ENCODE measurements at regions not wholly inside any gene's neighbourhood (a gene's known extent, or its start where the extent isn't known, plus 50 kb on each side); places are given as distances from the start of the nearest gene placed in this dataset.

GRCh38 chr15:91668370-91668769 lies 185.1 kb upstream of the SLCO3A1 start:
- TF ChIP-seq CTCF (IDR thresholded peaks at IDR 0.05; ENCODE audit: insufficient read depth, low read length), result no peak
- H3K4me3 ChIP-seq (ENCODE audit: low read depth, low read length), result no peak overlapping the region
- DNase-seq (ENCODE audit: low read depth), result no peak

GRCh38 chr15:91670108-91670507 lies 183.4 kb upstream of the SLCO3A1 start:
- DNase-seq (ENCODE audit: low read depth), result no peak
- no peak overlapping the region for H3K4me3 ChIP-seq (ENCODE audit: low read depth, low read length)
- no peak for TF ChIP-seq CTCF (IDR thresholded peaks at IDR 0.05; ENCODE audit: insufficient read depth, low read length)

GRCh38 chr15:91678003-91678402 lies 175.5 kb upstream of the SLCO3A1 start:
- no peak for DNase-seq (ENCODE audit: low read depth)
- TF ChIP-seq CTCF (IDR thresholded peaks at IDR 0.05; ENCODE audit: insufficient read depth, low read length), result no peak
- no peak overlapping the region for H3K4me3 ChIP-seq (ENCODE audit: low read depth, low read length)

- TF ChIP-seq CTCF (IDR thresholded peaks at IDR 0.05; ENCODE audit: insufficient read depth, low read length), result no peak
- no peak for DNase-seq (ENCODE audit: low read depth)
- no peak overlapping the region for H3K4me3 ChIP-seq (ENCODE audit: low read depth, low read length)
Measured at GRCh38 chr15:91679447-91679846, 174.1 kb upstream of the SLCO3A1 start.

- no peak for TF ChIP-seq CTCF (IDR thresholded peaks at IDR 0.05; ENCODE audit: insufficient read depth, low read length)
- no peak overlapping the region for H3K4me3 ChIP-seq (ENCODE audit: low read depth, low read length)
- no peak for DNase-seq (ENCODE audit: low read depth)
Measured at GRCh38 chr15:91685436-91685835, 168.1 kb upstream of the SLCO3A1 start.

GRCh38 chr15:91688811-91689210 lies 164.7 kb upstream of the SLCO3A1 start:
- no peak overlapping the region for H3K4me3 ChIP-seq (ENCODE audit: low read depth, low read length)
- DNase-seq (ENCODE audit: low read depth), result no peak
- no peak for TF ChIP-seq CTCF (IDR thresholded peaks at IDR 0.05; ENCODE audit: insufficient read depth, low read length)

GRCh38 chr15:91689377-91689776 lies 164.1 kb upstream of the SLCO3A1 start:
- no peak for TF ChIP-seq CTCF (IDR thresholded peaks at IDR 0.05; ENCODE audit: insufficient read depth, low read length)
- H3K4me3 ChIP-seq (ENCODE audit: low read depth, low read length), result no peak overlapping the region
- DNase-seq (ENCODE audit: low read depth), result no peak
